RKO (cell line): ENCODE measurements at regions not wholly inside any gene's neighbourhood (a gene's known extent, or its start where the extent isn't known, plus 50 kb on each side); places are given as distances from the start of the nearest gene placed in this dataset.
"Not testable (repeated sequence)": the region's sequence is repeated elsewhere in the genome, so short reads cannot be mapped to it uniquely, and the experiment has no call there.

ENCODE experiments used
- DNase-seq: peaks from one replicate; pipeline ENCODE4 v3.0.0-alpha.2; 2016; ENCODE audit warnings: low spot score

DNA sequence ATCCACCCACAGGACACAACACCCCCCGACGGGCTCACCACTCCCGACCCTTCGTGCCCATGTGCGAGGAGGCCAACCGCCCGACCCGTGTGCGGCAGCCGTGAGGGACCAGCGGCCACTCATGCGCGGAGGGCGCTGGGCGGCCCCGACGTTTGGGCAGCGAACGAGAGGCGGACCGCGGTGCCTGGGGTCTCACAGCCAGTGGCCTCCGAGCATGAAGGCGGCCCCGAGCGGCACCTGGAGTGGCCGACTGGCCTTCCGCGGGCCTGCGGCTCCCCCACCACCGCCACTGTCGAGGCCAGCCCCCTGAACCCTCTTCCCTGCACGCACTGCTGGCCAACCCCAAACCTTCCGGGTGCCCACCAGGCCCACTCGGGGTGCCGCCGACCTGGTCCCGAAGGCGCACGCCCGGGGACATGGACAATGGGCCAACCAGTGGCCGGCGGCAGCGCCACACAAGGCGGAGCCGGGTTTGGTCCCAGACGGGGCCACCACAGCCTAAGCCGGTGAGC is 4274.9 kb upstream of the OR11H1 start:
- DNase-seq: no peak

DNA sequence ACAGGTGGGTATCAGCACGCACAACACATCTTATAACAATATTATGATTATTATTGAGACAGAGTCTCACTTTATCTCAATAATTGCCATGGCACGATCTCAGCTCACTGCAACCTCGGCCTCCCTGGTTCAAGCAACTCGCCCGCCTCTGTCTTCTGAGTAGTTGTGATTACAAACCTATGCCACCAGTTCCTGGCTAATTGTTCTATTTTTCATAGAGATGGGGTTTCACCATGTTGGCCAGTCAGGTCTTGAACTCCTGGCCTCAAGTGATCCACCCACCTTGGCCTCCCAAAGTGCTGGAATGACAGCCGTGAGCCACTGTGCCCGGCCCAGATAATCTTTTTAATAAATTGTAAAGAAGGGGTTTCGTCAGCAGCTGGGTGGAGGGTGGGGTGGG is 4257.0 kb upstream of the OR11H1 start:
- DNase-seq: not testable (repeated sequence)

GRCh38 chr22:11285116-11285838 is 4242.7 kb upstream of the OR11H1 start:
- peak; percentile 33 for DNase-seq

GRCh38 chr22:11285839-11286205 is 4242.2 kb upstream of the OR11H1 start:
- not testable (repeated sequence) for DNase-seq

DNA sequence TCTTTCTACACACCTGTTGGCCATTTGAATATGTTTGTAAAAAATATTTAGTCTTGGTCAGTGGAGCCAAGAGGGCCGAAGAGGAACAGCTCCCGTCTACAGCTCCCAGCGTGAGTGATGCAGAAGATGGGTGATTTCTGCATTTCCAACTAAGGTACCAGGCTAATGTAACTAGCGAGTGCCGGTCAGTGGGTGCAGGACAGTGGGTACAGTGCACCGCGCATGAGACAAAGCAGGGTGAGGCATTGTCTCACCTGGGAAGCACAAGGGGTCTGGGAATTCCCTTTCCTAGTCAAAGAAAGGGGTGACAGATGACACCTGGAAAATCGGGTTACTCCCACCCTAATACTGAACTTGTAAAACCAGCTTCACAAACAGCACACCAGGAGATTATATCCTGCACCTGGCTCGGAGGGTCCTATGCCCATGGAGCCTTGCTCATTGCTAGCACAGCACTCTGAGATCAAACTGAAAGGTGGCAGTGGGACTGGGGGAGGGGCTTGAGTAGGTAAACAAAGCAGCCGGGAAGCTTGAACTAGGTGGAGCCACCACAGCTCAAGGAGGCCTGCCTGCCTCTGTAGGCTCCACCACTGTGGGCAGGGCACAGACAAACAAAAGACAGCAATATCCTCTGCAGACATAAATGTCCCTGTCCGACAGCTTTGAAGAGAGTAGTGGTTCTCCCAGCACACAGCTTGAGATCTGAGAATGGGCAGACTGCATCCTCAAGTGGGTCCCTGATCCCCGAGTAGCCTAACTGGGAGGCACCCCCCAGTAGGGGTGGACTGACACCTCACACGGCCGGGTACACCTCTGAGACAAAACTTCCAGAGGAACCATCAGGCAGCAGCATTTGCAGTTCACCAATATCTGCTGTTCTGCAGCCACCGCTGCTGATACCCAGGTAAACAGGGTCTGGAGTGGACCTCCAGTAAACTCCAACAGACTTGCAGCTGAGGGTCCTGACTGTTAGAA is 4239.5 kb upstream of the OR11H1 start:
- not testable (repeated sequence) for DNase-seq

DNA sequence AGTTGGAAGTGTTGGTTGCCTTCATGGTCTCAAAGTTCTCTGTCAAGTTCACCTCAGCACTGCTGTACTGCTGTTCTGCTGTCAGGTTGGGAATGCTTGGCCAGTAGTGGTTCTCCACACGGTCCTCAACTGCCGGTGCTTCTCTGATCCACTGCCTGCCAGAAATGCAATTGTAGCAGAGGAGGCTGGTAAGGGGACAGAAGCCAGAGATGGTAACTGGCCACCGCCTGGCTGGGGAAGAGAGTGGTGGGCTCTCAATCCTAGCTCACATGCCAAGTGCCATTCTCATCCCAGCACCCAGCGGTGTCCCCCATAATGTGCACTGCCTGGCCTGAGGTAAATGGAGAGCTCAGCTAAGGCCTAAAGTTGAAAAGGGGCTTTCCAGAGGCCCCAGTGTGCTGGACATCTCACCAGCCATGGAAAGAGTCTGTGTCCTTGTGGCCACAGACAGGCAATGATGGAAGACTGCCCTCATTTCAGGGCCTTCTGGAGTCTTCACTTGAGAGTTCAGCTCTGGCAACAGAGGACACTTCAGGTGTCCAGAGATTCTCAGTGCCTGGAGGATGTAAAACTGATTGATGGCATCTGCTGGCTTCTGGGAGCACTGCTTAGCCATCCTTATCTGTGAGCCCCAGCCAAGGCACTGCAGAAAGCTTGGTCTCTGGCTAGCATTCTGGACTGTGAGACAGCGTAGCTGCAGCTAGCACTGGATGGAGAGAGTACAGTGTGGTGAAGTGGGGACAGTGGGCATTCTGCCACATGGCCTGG is 4229.7 kb upstream of the OR11H1 start:
- not testable (repeated sequence) for DNase-seq

- not testable (repeated sequence) for DNase-seq
These were observed 4225.6 kb upstream of the OR11H1 start for GRCh38 chr22:11302427-11302826.

DNA sequence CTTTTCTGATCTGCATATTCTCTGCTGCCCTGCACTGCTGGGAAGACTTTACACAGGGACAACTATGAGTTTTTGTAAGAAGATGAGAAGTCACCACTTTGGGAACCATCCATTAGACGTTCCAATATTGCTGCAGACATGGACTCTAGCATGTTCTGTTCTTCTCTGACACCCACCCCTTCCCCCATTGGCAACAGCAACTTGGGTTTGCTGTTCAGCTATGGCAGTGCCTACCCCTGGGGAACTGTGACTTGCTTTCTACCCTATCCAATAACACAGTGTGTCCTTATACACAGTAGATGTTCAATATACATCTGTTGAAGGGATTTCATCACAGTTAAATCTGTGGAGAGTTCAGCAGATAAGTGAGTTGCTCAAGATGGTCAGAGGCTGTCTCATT is 4225.1 kb upstream of the OR11H1 start:
- not testable (repeated sequence) for DNase-seq

DNA sequence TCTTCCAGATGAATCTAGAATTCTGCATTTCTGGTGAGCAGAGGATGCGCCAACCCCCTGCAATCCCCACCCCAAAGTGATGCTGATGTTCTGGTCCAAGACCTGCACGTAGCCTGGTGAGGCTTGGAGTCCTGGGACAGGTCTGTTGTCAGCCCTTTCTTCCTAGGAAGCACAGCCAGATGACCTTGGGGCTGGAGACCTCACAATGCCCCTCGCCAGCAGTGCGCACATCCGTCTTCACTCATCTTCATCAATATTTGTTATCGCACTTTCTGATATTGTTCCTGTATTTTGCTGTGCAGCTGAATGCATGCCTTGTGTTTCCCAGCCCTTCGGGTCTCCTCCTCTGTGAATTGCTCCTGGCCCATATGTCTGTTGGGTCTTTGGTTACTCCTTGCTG is 4222.8 kb upstream of the OR11H1 start:
- DNase-seq: not testable (repeated sequence)

- DNase-seq: not testable (repeated sequence)
These were observed 4221.0 kb upstream of the OR11H1 start for GRCh38 chr22:11306933-11307518.

GRCh38 chr22:11307998-11308397 is 4220.0 kb upstream of the OR11H1 start:
- DNase-seq: no peak

DNA sequence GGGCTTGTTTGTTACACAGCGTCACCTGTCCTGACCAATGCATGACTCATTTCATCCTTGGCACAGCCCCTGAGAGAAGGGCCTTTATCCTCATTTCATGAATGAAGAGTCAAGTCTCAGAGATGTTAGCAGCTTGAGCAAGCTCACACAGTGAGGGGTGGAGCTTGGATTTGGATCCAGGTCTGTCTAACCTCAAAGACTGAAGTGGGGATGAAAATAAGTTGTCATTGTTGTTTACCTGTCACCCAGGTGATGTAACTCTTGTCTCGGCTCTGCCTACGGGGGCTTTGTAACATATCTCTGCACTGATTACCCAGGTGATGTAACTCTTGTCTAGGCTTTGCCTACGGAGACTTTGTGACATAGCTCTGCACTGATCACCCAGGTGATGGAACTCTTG is 4218.2 kb upstream of the OR11H1 start:
- DNase-seq: not testable (repeated sequence)

DNA sequence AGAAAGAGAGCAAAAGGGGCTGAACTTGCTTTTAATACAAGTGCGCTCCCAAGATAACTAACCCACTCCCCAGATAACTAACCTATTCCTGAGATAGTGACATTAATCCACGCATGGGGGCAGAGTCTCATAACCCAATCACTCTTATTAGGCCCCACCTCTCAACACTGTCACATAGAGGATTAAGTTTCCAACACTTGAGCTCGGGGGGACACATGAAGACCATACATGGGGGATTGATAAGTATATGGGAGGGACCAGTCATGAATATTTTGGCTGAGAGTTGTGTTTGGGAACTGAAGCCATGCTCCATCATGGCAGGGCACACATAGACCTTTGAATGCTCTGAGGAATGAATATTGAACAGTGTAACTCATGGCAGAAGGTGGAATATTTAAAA is 4217.3 kb upstream of the OR11H1 start:
- not testable (repeated sequence) for DNase-seq

DNA sequence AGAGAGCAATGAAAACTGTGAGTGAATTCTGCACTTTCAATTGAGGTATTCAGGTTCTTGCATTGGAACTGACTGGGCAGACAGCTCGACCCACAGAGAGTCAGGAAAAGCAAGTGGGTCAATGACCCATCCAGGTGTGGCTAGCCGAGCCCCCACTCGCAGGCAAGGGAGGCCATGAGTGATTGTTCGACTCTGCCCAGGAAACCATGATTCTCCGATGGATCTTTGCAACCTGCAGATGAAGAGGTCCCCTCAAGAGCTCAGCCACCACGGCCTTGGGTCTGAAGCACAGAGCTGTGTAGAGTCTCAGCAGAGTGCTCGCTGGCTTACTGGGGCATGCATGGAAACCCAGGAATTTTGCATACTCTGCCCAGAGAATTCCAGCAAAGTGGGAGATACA is 4215.4 kb upstream of the OR11H1 start:
- not testable (repeated sequence) for DNase-seq

DNA sequence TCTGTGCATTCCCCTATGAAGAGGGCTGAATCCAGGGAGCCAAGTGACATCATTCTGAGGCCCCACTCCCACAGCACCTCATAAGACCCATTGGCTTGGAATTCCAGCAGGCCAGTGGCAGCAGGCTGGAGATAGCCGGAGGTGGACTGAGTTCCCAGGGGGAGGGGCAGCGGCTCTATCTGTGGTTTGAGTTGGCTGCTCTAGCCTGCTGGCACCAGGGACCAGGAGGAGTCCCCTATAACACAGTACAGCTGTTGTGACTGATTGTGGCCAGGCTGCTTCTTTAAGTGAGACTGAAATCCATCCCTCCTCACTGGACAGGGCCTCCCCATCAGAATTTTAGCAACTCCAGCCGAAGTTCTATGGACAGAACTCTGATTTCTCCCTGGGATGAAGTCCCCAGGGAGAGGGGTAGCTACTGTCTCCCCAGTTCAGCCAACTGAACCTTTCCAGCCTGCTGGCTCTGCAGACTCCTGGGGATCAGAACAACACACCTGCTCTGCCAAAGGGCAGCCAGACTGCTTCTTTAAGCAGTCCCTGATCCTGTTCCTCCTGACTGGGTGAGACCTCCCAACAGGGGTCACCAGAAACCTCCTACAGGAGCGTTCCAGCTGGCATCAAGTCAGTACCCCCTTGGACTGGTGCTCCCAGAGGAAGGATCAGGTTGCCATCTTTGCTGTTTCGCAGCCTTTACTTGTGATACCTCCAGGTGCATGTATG is 4214.8 kb upstream of the OR11H1 start:
- DNase-seq: not testable (repeated sequence)

- DNase-seq: not testable (repeated sequence)
These were observed 4209.4 kb upstream of the OR11H1 start for GRCh38 chr22:11318633-11319032.

- DNase-seq: not testable (repeated sequence)
These were observed 4203.5 kb upstream of the OR11H1 start for GRCh38 chr22:11324439-11325037.

DNA sequence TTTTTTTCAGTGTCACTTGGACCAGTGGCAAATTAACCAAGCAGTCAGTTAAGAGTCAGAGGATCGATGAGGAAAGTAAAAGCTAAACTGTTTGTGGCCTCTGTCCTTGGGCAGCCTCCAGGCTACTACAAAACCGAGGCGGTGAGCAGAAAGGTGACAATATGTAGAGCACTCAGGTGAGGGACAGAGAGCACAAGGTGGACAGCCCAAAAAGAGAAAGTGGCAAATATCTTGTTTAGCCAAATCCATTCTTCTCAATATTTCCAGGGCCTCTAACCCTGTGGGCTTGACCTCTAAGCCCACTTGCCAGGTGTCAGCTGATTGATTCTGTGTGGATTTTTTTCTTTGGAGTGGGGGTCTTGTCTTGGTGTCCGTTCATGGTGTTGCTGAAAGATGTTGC is 4202.2 kb upstream of the OR11H1 start:
- DNase-seq: no peak

DNA sequence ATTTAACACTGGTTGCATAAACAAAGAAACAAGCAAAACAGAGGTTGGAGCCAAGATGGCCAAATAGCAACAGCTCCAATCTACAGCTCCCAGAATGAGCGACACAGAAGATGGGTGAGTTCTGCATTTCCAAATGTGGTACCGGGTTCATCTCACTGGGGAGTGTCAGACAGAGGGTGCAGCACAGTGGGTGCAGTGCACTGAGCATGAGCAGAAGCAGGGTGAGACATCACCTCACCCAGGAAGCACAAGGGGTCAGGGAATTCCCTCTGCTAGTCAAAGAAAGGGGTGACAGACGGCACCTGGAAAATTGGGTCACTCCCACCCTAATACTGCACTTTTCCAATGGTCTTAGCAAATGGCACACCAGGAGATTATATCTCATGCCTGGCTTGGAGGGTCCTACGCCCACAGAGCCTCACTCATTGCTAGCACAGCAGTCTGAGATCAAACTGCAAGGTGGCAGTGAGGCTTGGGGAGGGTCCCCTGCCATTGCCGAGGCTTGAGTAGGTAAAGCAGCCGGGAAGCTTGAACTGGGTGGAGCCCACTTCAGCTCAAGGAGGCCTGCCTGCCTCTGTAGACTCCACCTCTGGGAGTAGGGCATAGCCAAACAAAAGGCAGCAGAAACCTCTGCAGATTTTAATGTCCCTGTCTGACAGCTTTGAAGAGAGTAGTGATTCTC is 4186.5 kb upstream of the OR11H1 start:
- DNase-seq: not testable (repeated sequence)

DNA sequence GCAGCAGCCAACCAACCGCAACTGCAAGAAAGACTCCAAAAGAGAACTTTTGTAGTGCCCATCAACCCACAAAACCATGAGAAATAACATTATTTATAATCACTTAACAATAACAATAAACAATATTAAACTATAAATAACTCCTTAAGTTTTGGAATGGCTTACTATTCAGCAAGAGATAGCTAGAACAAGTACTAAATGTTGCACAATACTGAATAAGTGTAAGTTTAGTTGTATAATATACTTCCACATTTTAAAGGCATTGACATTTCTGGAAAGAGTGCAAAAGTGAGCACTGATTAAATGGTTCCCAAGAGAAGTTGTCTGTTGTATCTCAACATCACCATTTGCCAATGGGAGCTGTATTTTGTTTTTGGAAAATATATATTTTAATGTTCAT is 4176.8 kb upstream of the OR11H1 start:
- not testable (repeated sequence) for DNase-seq
